NCI-H345 (cell line): ENCODE measurements at regions not wholly inside any gene's neighbourhood (a gene's known extent, or its start where the extent isn't known, plus 50 kb on each side); places are given as distances from the start of the nearest gene placed in this dataset.
A peak's percentile ranks its signal among the peaks of the same experiment; 100 is the strongest.
"Not testable (repeated sequence)": the region's sequence is repeated elsewhere in the genome, so short reads cannot be mapped to it uniquely, and the experiment has no call there.

ENCODE experiments used
- DNase-seq: peaks from one replicate; lab custom pipeline; 2025; lab: John Stamatoyannopoulos, UW

DNA sequence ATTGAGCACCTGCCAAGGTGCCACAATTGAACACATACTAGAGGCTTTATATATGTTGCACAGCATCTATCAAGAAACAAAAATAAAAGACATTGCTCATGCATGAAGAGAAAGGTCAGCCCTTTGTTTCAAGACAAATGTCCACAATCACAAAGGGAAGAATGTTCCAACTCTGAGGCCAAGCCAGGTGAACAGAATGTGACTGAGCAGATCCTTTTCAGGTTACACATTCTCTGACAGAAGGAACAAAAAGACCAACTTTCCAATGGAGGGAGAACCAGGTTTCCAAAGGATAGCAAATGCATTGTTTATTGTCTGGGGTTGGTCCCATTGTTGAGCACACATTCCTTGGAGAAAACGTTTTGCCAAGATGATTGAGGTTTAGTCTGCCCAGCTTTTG is 50.2 kb upstream of the FAM174B start:
- DNase-seq: no peak

DNA sequence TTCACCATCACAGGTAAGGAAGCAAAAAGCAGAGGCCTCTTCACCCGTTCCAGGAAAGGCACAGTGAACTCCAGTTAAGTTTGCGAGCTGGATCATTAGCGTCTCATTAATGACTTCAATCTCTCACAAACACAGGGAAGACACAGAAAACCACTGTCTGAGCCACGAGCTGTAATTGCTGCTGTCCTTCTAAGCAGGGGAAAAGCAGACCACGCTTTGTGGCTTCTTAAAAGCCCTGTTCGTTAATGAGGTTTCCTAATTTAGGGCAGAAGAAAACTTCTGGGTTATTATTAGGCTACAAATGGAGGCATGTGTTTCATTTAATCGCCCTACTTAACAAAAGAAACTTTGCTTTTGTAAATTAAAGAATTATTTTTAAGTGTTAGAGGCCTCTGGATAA is 50.6 kb upstream of the FAM174B start:
- DNase-seq: no peak

DNA sequence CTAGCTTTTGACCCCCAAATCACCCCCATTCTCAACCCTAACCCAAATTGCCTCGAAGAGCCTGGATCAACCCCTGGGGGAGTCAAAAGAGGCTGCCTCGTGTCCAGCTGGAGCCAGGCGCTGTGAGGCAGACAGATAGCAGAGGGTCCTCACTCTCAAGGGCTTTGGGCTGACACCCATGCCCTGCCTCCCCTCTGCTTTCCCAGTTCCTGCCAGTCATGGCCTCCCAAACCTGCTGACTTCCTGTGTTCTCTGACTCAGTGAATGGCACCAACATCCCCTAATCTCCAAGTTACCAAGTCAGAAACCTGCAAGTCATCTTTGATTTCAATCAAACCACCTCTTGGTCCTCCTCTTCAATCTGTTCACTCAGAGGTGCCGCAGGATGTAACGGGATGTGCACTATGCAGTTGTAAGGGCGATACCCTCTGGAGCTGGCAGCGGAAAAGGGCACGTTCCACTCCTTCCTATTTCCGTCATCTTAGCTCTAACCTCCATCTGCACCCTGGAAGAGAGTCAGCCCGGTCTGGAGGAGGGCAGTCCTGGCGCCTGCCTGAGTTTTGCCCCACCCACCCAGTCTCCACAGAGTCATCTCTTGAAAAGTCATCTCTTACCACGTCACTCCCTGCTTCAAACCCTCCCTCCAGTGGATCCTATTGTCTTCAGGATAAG is 52.4 kb upstream of the FAM174B start:
- DNase-seq: no peak

DNA sequence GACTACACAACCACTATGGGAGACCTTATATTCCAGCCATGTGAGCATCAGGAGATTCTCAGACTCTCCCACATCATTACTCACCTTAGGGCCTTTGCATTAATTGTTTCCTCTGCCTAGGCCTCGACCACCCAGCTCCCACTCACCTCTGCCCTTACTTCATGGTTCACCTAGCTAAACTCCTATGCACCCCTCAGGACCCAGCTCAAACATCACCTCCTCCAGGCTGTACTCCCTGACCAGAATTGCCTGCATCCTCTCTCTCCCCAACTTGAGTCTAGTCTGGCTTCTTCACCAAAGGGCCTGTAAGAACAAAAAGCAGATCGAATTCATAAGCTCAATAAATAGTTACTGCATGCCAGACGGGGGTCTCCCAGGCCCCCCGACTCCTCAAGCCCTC is 53.1 kb upstream of the FAM174B start:
- DNase-seq: no peak

- DNase-seq: no peak
Measured at GRCh38 chr15:92709110-92709790, 53.7 kb upstream of the FAM174B start.

DNA sequence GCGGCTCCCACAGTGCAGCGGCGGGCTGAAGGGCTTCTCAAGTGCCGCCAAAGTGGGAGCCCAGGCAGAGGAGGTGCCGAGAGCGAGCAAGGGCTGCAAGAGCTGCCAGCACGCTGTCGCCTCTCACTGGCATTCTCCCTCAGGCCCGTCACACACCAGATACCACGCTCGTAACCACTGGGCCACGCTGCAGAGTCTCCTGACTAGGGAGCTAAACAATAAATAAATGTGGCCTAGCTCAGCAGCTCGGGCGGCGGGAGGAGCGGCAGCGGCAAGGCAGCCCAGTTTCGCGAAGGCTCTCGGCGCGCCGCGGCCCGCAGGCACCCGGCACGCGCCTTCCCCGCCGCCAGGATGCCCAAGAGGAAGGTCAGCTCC is 55.9 kb upstream of the FAM174B start:
- DNase-seq: no peak

GRCh38 chr15:92714077-92714476 is 58.5 kb upstream of the FAM174B start:
- peak; percentile 14 for DNase-seq

DNA sequence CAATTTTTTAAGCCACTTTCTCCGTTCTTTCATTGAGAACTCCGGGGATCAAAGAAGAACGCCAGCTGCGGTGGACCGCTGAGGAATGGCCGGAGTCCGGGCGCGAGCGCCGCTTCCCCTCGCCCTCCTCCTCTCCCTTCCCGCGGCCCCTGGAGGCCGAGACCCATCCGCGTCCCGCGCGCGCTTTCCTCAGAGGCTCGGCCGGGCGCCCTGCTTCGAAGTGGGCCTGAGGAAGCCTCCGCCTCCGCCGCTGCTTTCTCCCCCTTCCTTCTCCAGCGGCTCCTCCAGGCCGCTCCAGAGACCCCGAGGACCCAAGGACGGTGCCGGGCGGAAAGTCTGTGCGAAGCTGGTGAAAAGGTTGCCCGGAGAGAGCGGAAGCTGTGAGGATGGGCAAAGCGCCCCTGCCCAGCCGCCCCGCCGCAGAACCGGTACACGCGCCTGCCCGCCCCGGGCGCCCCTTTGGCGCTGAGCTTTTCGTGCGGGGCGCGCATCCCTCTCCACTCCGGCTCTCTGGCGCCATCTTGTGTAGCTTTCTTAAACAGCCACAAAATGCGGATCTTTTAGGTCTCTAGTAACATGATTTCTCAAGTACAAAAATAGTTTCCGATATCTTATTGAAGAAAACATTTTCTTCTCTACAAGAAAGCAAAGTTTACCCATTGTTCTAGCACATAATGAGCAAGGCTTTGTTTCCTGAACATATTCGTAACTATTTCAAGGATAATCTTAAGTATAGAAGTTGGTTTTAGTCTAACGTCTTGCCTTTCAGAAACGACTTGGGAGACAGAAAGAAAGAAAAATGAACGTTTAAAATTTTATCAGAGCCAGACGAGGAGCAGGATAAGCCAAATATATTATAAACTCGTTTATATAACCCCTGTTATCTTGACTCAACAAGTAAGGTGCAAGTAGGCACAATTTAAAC is 59.2 kb upstream of the FAM174B start:
- DNase-seq: peak; percentile 81

DNA sequence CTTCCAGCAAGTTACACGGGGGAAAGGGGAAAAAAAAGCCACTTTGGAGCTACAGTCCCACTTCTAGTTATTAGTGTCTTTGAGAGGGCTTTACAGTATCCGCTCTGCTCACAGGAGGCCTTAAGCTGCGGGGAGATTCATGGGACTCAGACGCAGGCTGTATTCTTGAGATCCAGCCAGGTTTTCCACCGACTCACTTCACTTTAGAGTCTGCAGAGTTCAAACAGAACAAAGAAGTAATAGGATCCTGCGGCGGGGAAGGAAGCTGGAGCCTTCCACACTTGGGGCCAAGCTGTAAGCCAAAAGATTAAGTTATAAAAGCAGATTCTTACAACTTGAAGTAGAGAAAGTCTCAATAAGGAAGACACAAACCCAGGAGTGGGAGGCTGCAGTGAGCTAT is 60.2 kb upstream of the FAM174B start:
- DNase-seq: no peak

DNA sequence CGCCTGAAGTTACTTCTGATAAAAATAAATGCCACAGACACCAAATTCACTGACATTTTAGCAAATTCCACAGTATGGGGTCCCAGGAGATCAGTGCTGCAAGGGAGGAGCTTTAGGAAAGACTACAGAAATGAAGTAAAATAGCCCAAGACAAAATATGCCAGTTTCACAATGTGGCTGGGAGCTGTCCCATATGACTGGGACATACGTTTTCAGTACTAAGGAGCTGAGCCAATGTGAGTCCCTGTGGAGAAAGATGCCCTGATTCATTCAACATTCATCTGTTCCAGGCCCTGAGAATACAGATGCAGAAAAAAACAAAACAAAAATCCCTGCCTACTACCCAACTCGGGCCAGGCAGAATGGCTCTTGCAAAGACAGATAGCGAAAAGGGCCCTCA is 63.4 kb upstream of the FAM174B start:
- no peak for DNase-seq

DNA sequence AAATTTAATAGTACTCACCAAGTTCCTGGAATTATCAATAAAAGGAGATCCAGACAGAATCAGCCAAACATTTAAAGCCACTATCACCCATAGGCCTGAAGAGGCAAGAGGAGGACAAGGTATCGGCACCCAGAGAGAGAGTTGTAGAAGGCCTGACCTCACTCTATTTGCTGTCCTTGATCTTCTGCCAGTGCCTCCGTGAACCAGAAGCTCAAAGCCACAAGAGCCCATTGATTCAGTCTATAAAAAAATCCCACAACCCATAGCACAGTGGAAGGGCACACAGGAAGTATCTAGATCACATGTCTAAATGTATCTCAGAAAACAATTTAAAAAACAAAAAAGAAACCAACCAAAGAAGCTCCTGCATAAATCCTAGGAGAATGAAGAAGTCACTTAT is 68.6 kb upstream of the FAM174B start:
- no peak for DNase-seq

DNA sequence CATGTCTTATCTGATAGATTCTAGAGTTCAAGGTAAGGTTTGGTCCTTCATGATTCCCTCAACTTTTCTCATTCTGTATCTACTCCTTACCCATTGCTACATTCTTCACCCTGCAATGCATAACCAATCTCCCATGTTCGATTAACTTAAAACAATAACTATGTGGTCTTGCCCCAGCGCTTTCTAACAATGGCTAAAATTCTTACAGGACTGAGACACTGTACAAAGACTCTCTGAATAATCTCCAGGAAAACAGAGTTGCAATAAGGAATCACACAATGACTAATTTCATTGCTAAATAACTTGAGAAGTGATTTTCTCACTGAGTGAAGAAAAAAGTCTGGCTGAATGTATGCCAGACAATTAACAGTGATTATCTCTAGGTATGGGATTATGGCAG is 69.6 kb upstream of the FAM174B start:
- DNase-seq: no peak

- no peak for DNase-seq
Measured at GRCh38 chr15:92728266-92728665, 72.7 kb upstream of the FAM174B start.

- DNase-seq: no peak
Measured at GRCh38 chr15:92733090-92733933, 77.7 kb upstream of the FAM174B start.

DNA sequence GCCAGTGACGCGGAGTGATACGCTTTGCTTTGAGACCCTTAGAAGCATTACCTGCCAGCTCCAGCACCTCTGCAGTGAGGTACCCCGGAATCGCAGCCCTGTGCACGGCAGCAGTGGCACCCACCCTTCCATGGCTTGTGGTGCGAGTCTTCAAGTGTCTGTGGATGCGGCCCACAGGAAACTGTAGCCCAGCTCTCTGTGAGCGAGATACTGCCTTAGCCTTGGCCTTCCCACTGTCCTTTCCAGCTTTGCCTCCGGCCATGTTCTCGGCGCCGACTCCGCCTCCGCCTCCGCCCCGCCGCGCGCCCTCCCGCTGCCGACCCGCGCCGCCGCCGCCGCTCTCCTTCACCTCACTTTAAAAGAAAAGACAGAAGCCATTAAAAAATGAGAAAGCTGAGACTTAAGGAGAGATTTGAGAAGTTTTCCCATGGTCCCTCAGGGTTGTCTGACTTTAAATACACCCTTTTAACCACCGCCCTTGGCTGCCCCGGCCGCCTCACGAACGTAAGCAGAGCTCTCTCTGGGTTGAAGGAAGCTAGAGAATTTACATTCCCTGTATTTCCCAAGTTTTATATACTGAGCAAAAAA is 78.5 kb upstream of the FAM174B start:
- DNase-seq: no peak

DNA sequence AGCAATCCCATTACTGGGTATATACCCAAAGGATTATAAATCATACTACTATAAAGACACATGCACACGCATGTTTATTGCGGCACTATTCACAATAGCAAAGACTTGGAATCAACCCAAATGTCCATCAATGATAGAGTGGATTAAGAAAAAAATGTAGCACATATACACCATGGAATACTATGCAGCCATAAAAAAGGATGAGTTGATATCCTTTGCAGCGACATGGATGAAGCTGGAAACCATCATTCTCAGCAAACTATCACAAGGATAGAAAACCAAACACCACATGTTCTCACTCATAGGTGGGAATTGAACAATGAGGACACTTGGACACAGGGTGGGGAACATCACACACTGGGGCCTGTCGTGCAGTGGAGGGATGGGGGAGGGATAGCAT is 83.7 kb upstream of the FAM174B start:
- not testable (repeated sequence) for DNase-seq

DNA sequence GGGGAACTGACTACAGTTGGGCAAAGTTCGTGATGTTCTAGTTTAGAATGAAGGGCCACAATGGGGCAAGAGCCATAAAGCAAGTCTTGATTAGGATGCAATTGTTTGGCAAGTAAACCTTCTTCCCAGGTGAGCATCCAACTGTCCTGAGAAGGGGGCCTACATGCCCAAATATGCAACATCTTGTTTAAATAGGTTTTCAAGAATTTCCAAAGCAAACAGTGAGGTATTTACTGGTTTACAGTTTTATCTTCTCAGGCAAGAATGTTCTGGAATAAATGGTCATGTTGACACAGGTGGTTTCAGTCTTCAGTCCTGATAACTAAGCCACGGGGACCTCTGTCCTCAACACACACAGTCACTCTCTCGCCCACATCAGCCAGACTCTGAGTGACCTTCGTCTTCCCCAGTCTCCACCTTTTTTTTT is 90.3 kb upstream of the FAM174B start:
- DNase-seq: no peak

DNA sequence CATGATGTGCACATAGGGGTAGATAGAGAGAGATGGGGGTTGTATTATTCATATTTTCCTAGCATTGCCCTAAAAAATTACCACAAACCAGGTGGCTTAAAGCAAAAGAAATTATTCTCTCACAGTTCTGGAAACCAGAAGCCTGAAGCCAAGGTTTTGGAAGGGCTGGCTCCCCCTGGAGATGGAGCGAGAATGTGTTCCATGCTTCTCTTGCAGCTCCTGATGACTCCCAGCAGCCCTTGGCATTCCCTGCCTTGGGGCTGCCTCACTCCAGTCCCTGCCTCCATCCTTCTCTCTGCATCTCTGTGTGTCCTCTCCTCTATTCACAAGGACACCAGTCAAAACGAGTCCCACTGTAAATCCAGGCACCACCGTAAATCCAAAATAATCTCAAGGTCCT is 91.5 kb upstream of the FAM174B start:
- DNase-seq: no peak

DNA sequence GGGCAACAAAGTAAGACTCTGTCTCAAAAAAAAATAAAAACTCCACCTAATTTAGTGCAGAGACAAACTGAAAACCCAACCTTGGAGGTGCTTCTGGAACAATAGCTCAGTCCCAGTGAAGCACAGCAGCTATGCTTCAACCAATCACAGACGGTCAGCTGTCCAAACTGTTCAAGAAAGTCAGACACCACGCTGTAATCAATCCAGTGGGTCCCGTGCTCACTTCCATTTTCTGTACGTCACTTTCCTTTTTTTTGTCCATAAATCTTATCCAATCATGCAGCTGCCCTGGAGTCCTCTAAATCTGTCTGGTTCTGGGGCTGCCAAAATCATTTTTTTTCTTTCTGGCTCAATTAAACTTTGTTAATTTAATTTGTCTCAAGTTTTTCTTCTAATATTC is 93.6 kb upstream of the FAM174B start:
- DNase-seq: no peak

DNA sequence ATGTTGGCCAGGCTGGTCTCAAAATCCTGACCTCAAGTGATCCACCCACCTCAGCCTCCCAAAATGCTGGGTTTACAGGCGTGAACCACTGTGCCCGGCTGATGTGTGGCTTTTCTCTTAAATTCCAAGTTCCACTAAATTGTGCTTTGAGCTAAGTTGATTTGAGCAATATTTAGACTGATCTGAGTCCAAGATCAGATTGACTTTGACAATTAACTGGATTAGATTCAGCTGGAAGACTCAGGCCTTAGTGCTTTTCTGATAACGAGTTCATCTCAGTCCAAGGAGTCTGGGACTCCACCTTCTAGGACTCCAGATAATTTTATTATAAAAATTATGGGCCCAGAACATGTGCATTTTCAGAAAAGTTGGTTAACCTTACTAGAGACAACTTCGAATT is 94.4 kb upstream of the FAM174B start:
- no peak for DNase-seq

DNA sequence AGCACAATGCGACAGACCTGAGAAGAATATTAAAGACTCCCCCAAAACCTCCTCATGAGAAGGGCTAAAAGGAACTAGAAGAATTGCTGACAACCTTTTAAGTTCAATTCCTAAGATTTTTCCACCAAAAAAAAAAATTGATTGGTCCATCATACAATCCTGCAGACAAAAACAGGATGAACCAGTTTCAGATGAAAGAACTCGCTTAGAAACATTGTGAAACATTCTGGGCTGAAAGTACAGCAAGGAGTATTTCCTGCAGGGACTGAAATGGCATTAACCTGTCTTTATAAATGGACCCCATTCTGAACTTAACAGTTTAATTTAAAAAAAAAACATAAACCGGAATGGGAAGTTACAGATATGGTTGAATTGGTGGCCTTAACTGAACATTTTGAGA is 96.0 kb upstream of the FAM174B start:
- no peak for DNase-seq

GRCh38 chr15:92753591-92753990 is 98.0 kb upstream of the FAM174B start:
- no peak for DNase-seq
